ENCODE measurements at regions not wholly inside any gene's neighbourhood (a gene's known extent, or its start where the extent isn't known, plus 50 kb on each side); places are given as distances from the start of the nearest gene placed in this dataset.

DNA sequence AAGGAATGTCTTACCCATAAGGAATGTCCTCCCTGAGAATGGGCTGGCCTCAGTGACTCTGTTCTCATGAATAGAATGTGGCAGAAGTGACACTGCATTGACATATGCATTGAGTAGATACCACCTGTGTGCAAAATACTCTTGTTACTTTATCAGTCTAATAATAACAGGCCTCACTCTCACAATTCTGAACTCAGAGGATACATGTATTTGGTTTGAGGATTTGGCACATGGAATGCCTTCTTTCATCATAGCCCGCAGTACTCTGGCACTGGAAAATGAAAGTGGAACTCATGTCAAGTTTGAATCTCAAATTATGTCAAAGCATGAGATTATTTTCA, 52.9 kb upstream of the PLCB4 start:
- TF ChIP-seq, protein P1, sequence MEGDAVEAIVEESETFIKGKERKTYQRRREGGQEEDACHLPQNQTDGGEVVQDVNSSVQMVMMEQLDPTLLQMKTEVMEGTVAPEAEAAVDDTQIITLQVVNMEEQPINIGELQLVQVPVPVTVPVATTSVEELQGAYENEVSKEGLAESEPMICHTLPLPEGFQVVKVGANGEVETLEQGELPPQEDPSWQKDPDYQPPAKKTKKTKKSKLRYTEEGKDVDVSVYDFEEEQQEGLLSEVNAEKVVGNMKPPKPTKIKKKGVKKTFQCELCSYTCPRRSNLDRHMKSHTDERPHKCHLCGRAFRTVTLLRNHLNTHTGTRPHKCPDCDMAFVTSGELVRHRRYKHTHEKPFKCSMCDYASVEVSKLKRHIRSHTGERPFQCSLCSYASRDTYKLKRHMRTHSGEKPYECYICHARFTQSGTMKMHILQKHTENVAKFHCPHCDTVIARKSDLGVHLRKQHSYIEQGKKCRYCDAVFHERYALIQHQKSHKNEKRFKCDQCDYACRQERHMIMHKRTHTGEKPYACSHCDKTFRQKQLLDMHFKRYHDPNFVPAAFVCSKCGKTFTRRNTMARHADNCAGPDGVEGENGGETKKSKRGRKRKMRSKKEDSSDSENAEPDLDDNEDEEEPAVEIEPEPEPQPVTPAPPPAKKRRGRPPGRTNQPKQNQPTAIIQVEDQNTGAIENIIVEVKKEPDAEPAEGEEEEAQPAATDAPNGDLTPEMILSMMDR (IDR thresholded peaks at IDR 0.05; ENCODE audit: control insufficient read depth, extremely low read depth, insufficient read depth), result no peak
- H3K4me3 ChIP-seq (ENCODE audit: low read depth, low read length), result no peak overlapping the region
- no peak for DNase-seq (ENCODE audit: low read depth)

DNA sequence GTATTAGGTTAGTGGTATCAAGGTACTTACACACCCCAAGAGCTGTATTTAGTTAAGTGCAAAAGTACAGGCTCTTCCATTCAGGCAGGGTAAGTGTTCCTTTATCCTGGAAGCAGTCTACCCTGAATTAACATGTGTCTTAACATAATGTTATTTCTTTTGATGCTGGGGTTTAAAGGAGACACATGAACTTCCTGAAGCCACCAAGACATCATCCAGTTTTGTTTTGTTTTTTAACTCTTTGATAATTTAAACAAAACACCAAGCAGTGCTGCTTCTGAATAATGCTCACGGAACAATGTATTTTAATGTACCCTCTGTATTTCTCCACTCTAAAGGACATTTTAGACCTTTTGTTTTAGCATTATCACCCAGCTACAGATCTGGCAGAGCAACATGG, 50.5 kb upstream of the PLCB4 start:
- no peak for DNase-seq (ENCODE audit: low read depth)
- H3K4me3 ChIP-seq (ENCODE audit: low read depth, low read length), result no peak overlapping the region
- TF ChIP-seq, protein P1 (IDR thresholded peaks at IDR 0.05; ENCODE audit: control insufficient read depth, extremely low read depth, insufficient read depth), result no peak
